Aorta (tissue), 5 donors: ENCODE measurements at regions not wholly inside any gene's neighbourhood (a gene's known extent, or its start where the extent isn't known, plus 50 kb on each side); places are given as distances from the start of the nearest gene placed in this dataset.

Experiments used
- ATAC-seq: fragments of 200-7000 bp; cut with Tn5 transposase; one replicate; pipeline ENCODE4 v1.9.1; 2022; ENCODE audit warnings: moderate library complexity; ENCODE audit not compliant: low FRiP score
- DNase-seq, 2 donors: peaks; one replicate each; pipeline ENCODE4 v3.0.0-alpha.2; 2020
- H3K27ac ChIP-seq, 2 donors: one replicate each; pipeline ENCODE4 v1.5.1; 2013; ENCODE audit warnings: low read length in 2 of 2, mild to moderate bottlenecking in 2 of 2, moderate library complexity in 2 of 2, control low read depth in 1 of 2, inconsistent platforms in 1 of 2, low read depth in 1 of 2
- H3K27me3 ChIP-seq, 2 donors: one replicate each; pipeline ENCODE4 v1.6.1; 2013; ENCODE audit warnings: control low read depth in 1 of 2, low read length in 1 of 2, mild to moderate bottlenecking in 1 of 2, moderate library complexity in 1 of 2; ENCODE audit not compliant: insufficient read depth in 2 of 2, control insufficient read depth in 1 of 2
- H3K36me3 ChIP-seq, 2 donors: one replicate each; pipeline ENCODE4 v1.6.1; 2013; ENCODE audit warnings: control low read depth in 1 of 2, low read length in 1 of 2, mild to moderate bottlenecking in 1 of 2; ENCODE audit not compliant: insufficient read depth in 2 of 2, control insufficient read depth in 1 of 2
- H3K4me1 ChIP-seq, 2 donors: one replicate each; pipeline ENCODE4 v1.6.1; 2013; ENCODE audit warnings: low read length in 2 of 2, control low read depth in 1 of 2, mild to moderate bottlenecking in 1 of 2, moderate library complexity in 1 of 2; ENCODE audit not compliant: insufficient read depth in 2 of 2, control insufficient read depth in 1 of 2
- H3K4me3 ChIP-seq, 2 donors: one replicate each; pipeline ENCODE4 v1.5.1; 2013; ENCODE audit warnings: low read length in 2 of 2, control low read depth in 1 of 2, mild to moderate bottlenecking in 1 of 2
- H3K9me3 ChIP-seq: one replicate; pipeline ENCODE4 v1.6.1; 2013; ENCODE audit warnings: mild to moderate bottlenecking, low read length; ENCODE audit not compliant: control insufficient read depth
- WGBS, 2 donors: extraction: QIAGEN DNeasy Blood & Tissue Kit; methylation state at CpG; one replicate each; pipeline ENCODE4 v1.1.7; 2013; 5-methylcytosine and 5-hydroxymethylcytosine counted together
- intact Hi-C, 2 donors: fragments of 100-400 bp; cut with DNase I; formaldehyde crosslinking; loops; one replicate each; pipeline versions ENCODE4 v1.14.2 to v1.15.0; 2022
- donor health status: healthy with polysubstance abuse.
- donor health status: Bipolar disorder and iron deficiency.
- donor health status: DM: no; HTN: no; CAD: no.
- donor health status: DM: no; HTN: no; CAD: no.
- donor health status: DM: yes; HTN: yes; CAD: no.

DNA sequence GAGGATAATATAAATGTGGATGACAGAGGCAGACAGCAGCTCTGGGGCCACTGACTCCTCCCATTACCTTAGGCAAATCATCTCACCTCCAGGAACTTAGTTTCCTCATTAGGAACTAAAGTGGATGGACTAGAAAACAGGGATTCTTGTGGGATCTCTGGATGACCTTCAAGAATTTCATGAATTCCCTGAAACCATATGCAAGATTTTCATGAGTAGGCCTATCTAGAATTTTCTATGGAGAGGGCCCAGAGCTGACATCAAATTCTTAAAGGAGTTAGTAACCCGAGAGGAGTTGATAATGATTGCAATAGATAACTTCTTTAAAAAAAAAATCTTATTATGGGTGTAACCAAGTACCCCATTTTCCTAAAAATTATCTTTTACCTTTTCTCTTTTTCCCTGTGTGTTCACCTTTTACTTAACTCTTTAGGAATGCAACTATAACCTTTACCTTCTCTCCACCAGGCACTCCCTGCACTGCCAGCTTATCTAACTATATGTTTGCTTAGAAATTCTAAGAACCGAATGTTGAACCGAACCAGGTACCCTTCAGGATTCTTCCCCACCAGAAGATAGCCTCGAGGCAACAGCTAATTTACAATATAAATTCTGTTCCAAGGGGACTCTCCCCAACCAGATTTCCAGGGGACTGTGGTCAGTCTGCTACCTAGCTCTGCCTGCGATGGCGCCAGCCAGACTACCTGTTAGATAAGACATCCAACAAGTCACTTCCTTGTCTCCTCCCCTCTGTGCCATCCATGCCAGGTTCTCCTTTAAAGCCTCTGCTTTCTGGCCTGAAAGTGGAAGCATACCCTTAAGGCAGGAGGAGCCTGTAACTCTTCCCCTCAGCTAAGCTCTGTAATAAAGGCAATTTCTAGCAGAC is 86.0 kb downstream of the GCNT4 start:
- Histone ChIP-seq H3K27ac (no peak overlapping the region), H3K27me3 (peaks cover 0 to 2% of the 10 kb centered on the region in 2 donors), H3K9me3 (no peaks in the 10 kb centered on the region), H3K36me3 (no peaks in the 10 kb centered on the region), H3K4me3 (no peak overlapping the region), H3K4me1 (no peaks in the 10 kb centered on the region)
- intact Hi-C loops, result no loop called here
- WGBS, 2 donors, result 87 to 91% methylated on average over 6 of the region's 6 CpGs
- DNase-seq (no peak), ATAC-seq (no peak)

DNA sequence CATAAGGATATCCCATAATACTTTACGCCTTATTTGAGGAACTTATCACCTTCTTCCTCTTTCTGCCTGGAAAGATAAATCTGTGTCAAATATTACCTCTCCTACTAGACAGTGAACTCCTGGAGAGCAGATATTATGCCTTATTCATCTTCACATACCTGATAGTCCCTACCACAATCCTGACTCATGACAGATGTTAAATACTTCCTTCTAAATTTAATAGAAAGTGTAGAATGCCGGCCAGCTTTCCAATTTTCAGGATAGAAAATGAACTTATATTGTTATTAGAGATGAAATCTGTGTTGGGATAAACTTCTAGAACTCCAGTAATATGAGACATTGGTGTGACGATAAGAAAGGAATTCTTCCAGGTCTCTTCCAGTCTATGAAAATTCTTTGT is 89.0 kb downstream of the GCNT4 start:
- no peak for DNase-seq
- WGBS, 2 donors, result 46 to 48% methylated on average over 3 of the region's 3 CpGs

GRCh38 chr5:74957906-74958305 is 91.7 kb upstream of the FAM169A start:
- no peaks in the 10 kb centered on the region for H3K36me3 ChIP-seq
- WGBS, 2 donors, result 32 to 34% methylated on average over 3 of the region's 3 CpGs

More for the DNA sequence above, 89.0 kb downstream of the GCNT4 start:
- H3K27ac ChIP-seq, result no peak overlapping the region
- intact Hi-C loops, result no loop called here
- H3K4me1 ChIP-seq, result no peaks in the 10 kb centered on the region
- H3K9me3 ChIP-seq, result no peaks in the 10 kb centered on the region
- H3K36me3 ChIP-seq, result no peaks in the 10 kb centered on the region
- no peak for ATAC-seq
- H3K4me3 ChIP-seq, result no peak overlapping the region
- peaks cover 0 to 2% of the 10 kb centered on the region in 2 donors for H3K27me3 ChIP-seq

GRCh38 chr5:74957029-74957784 is 91.0 kb upstream of the FAM169A start:
- ATAC-seq (no peak), DNase-seq (no peak)
- intact Hi-C loops, result loop anchor here in 1 of 2 donors (5.0 kb wide), 1 partner anchor 355 kb away; no protein-coding TSS in a partner anchor
- Histone ChIP-seq H3K36me3 (no peaks in the 10 kb centered on the region), H3K4me1 (no peaks in the 10 kb centered on the region), H3K4me3 (no peak overlapping the region), H3K9me3 (no peaks in the 10 kb centered on the region), H3K27me3 (no peaks in the 10 kb centered on the region), H3K27ac (no peak overlapping the region)
- WGBS, 2 donors, result 73 to 77% methylated on average over 5 of the region's 5 CpGs

More at GRCh38 chr5:74957906-74958305, 91.7 kb upstream of the FAM169A start:
- no peaks in the 10 kb centered on the region for H3K4me1 ChIP-seq
- no peak overlapping the region for H3K4me3 ChIP-seq
- no peaks in the 10 kb centered on the region for H3K9me3 ChIP-seq
- no peak overlapping the region for H3K27ac ChIP-seq
- ATAC-seq (no peak), DNase-seq (no peak)
- intact Hi-C loops, result loop anchor here in 1 of 2 donors (5.0 kb wide), 1 partner anchor 354 kb away; no protein-coding TSS in a partner anchor
- H3K27me3 ChIP-seq, result no peaks in the 10 kb centered on the region

- no peak for DNase-seq
- ATAC-seq, result no peak
- intact Hi-C loops, result loop anchor here in 1 of 2 donors (5.0 kb wide), 1 partner anchor 356 kb away; no protein-coding TSS in a partner anchor
Measured at GRCh38 chr5:74956278-74956677, 90.1 kb upstream of the FAM169A start.

GRCh38 chr5:74954919-74955318 is 88.7 kb upstream of the FAM169A start:
- WGBS, 2 donors, result 18 to 21% methylated on average over 3 of the region's 3 CpGs
- H3K4me1 ChIP-seq, result no peaks in the 10 kb centered on the region
- H3K27me3 ChIP-seq, result no peaks in the 10 kb centered on the region
- H3K4me3 ChIP-seq, result no peak overlapping the region
- intact Hi-C loops, result loop anchor here in 1 of 2 donors (5.0 kb wide), 1 partner anchor 357 kb away; no protein-coding TSS in a partner anchor
- DNase-seq, result no peak
- no peaks in the 10 kb centered on the region for H3K9me3 ChIP-seq
- no peaks in the 10 kb centered on the region for H3K36me3 ChIP-seq
- H3K27ac ChIP-seq, result no peak overlapping the region
- ATAC-seq, result no peak

More at GRCh38 chr5:74956278-74956677, 90.1 kb upstream of the FAM169A start:
- Histone ChIP-seq H3K4me3 (no peak overlapping the region), H3K9me3 (no peaks in the 10 kb centered on the region), H3K27me3 (no peaks in the 10 kb centered on the region), H3K36me3 (no peaks in the 10 kb centered on the region), H3K27ac (no peak overlapping the region), H3K4me1 (no peaks in the 10 kb centered on the region)
- WGBS, 2 donors, result 86 to 97% methylated on average over 4 of the region's 4 CpGs

DNA sequence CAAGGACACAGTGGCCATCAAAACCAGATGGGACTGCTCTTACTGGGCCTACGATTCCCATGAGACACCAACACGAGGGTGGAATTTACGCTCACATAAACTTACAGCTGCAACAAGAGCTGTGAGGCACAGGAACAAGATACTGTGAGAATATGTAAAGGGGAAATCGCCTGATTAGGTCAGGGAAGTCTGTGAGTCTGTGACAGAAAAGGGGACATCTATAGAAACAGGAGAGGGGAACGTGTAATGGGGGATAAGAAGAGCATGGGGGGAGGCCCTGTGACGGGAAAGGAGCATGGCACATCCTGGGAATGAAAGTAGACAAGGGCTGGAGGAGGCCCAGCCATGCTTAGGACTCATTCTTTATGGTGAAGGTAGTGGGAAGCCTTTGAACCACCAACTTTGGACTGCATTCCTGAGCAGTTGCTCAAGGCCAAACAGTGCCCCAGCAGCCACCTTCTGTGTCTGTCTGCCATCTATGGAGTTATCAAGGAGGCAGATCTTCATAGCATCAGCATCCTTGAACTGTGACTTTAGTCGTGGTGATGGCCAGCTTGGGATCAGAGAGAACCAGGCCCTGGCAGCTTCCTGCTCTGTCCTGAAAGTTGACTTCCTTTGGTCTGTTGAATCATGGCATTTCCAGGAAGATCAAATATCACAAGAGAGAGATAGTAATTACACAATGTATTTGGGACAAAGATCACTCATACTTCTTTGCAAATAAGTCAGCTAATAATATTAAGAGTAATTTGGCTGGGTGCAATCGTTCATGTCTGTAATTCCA is 87.9 kb upstream of the FAM169A start:
- intact Hi-C loops, result no loop called here
- Histone ChIP-seq H3K36me3 (no peaks in the 10 kb centered on the region), H3K9me3 (no peaks in the 10 kb centered on the region), H3K27ac (no peak overlapping the region), H3K27me3 (no peaks in the 10 kb centered on the region), H3K4me3 (no peak overlapping the region), H3K4me1 (no peaks in the 10 kb centered on the region)
- WGBS, 2 donors, result 69 to 70% methylated on average over 8 of the region's 8 CpGs
- no peak for ATAC-seq
- DNase-seq, result no peak

- H3K27me3 ChIP-seq, result no peaks in the 10 kb centered on the region
- H3K9me3 ChIP-seq, result no peaks in the 10 kb centered on the region
- no peak overlapping the region for H3K4me3 ChIP-seq
- no peaks in the 10 kb centered on the region for H3K36me3 ChIP-seq
- ATAC-seq (no peak), DNase-seq (no peak)
- 96 to 98% methylated on average over 5 of the region's 5 CpGs for WGBS, 2 donors
- H3K4me1 ChIP-seq, result no peaks in the 10 kb centered on the region
- no peak overlapping the region for H3K27ac ChIP-seq
- intact Hi-C loops, result no loop called here
Measured at GRCh38 chr5:74953554-74953936, 87.4 kb upstream of the FAM169A start.
